ENCODE measurements at regions not wholly inside any gene's neighbourhood (a gene's known extent, or its start where the extent isn't known, plus 50 kb on each side); places are given as distances from the start of the nearest gene placed in this dataset.
A peak's percentile ranks its signal among the peaks of the same experiment; 100 is the strongest.

DNA sequence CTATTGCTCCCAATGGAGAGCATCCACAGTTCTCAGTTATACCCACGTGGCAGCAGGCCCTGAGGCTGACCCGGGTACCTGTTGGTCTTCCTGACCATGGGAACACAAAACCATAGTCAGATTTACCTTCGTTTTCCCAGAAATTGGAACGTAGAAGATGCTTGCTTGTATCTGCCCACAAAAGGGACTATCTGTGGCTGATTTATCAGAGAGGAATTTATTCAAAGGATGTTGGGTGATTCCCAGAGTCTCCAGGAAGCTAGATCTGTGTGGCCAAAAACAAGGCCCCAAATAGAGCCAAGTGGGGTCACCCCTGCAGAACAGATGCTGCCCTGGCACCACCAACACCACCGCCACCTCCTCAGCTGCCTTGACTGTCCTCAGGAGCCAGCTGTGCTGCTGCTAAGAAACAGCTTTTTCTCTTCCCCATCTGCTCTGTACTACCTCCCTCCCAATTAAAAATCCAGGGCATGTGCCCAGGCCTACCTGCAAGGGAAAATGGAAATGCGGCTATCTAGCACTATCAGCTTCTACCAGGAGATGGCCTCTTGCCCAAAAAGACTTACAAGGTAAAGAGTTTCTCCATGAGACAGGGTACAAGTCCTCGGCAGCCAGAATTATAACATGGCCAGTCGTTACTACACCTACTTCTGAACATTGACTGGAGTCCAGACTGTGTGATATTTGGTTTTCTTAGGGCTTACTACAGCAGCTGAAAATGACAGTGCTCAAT, 128.6 kb upstream of the PLEKHG7 start:
- ChIA-PET POLR2A (no interaction called here), CTCF (no interaction called here)
- BruUV-seq (replicated peaks), result no TSS peak
- no peaks in the 10 kb centered on the region for H3K36me3 ChIP-seq (ENCODE audit: control insufficient read depth, insufficient read depth, low read length)
- 0 out of 2 replicates have a peak, but pooled peaks cover under 1% of the 10 kb centered on the region for H3K27me3 ChIP-seq (ENCODE audit: control insufficient read depth, insufficient read depth, low read length)
- intact Hi-C loops (cut with micrococcal nuclease; ENCODE audit: unreplicated experiment), result loop anchor here (5.0 kb wide), 2 partner anchors 427 to 1212 kb away; partner anchors contain the start of gene BTG1
- no peak overlapping the region for H3K4me3 ChIP-seq (ENCODE audit: low read depth in 2 of 2, low read length in 2 of 2)
- no peak for DNase-seq (ENCODE audit: low read depth, low spot score)
- no peaks in the 10 kb centered on the region for H3K9me3 ChIP-seq (ENCODE audit: control insufficient read depth, insufficient read depth, low read depth, low read length)
- no peak overlapping the region for H3K27ac ChIP-seq (ENCODE audit: low read length)
- TF ChIP-seq, protein P1, sequence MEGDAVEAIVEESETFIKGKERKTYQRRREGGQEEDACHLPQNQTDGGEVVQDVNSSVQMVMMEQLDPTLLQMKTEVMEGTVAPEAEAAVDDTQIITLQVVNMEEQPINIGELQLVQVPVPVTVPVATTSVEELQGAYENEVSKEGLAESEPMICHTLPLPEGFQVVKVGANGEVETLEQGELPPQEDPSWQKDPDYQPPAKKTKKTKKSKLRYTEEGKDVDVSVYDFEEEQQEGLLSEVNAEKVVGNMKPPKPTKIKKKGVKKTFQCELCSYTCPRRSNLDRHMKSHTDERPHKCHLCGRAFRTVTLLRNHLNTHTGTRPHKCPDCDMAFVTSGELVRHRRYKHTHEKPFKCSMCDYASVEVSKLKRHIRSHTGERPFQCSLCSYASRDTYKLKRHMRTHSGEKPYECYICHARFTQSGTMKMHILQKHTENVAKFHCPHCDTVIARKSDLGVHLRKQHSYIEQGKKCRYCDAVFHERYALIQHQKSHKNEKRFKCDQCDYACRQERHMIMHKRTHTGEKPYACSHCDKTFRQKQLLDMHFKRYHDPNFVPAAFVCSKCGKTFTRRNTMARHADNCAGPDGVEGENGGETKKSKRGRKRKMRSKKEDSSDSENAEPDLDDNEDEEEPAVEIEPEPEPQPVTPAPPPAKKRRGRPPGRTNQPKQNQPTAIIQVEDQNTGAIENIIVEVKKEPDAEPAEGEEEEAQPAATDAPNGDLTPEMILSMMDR (IDR thresholded peaks at IDR 0.05), result peak; percentile 34
- TF ChIP-seq POLR2AphosphoS5 (IDR thresholded peaks at IDR 0.05; ENCODE audit: low read depth, low read length) (no peak), TCF7L2 (IDR thresholded peaks at IDR 0.05; ENCODE audit: low read depth, low read length) (no peak)
- TF ChIP-seq, protein P2, sequence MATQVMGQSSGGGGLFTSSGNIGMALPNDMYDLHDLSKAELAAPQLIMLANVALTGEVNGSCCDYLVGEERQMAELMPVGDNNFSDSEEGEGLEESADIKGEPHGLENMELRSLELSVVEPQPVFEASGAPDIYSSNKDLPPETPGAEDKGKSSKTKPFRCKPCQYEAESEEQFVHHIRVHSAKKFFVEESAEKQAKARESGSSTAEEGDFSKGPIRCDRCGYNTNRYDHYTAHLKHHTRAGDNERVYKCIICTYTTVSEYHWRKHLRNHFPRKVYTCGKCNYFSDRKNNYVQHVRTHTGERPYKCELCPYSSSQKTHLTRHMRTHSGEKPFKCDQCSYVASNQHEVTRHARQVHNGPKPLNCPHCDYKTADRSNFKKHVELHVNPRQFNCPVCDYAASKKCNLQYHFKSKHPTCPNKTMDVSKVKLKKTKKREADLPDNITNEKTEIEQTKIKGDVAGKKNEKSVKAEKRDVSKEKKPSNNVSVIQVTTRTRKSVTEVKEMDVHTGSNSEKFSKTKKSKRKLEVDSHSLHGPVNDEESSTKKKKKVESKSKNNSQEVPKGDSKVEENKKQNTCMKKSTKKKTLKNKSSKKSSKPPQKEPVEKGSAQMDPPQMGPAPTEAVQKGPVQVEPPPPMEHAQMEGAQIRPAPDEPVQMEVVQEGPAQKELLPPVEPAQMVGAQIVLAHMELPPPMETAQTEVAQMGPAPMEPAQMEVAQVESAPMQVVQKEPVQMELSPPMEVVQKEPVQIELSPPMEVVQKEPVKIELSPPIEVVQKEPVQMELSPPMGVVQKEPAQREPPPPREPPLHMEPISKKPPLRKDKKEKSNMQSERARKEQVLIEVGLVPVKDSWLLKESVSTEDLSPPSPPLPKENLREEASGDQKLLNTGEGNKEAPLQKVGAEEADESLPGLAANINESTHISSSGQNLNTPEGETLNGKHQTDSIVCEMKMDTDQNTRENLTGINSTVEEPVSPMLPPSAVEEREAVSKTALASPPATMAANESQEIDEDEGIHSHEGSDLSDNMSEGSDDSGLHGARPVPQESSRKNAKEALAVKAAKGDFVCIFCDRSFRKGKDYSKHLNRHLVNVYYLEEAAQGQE (IDR thresholded peaks at IDR 0.05; ENCODE audit: insufficient read depth in 1 of 2, low read depth in 2 of 2, low read length in 1 of 2), result no peak
- in situ Hi-C loops (cut with HindIII; ENCODE audit: low pct_unique_long_range_greater_than_20kb, low sequenced_read_pairs), result no loop called here
- no peaks in the 10 kb centered on the region for H3K4me1 ChIP-seq (ENCODE audit: control insufficient read depth, insufficient read depth, low read length)
- no peak; the same call in 1 of the 2 replicates for ATAC-seq

DNA sequence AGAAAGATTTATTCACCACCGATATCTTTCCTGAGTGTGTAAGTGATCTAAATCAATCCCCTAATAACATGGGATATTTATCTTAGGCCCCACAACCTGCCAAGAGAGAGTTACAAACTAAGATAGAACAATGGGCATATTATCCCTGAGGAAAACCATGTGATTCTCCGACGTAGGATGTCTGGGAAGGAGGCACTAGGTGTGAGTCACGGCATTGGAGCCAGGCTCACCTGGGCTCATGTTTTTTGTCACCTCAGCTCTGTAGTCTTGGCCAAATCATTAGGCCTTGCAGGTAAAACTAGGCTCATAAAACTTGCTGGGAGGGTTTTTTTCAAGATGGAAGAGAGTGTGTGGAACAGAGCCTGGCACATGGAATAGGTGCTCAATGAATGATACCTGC, 129.7 kb upstream of the PLEKHG7 start:
- no peaks in the 10 kb centered on the region for H3K9me3 ChIP-seq (ENCODE audit: control insufficient read depth, insufficient read depth, low read depth, low read length)
- no peak for DNase-seq (ENCODE audit: low read depth, low spot score)
- no TSS peak for BruUV-seq (replicated peaks)
- intact Hi-C loops (cut with micrococcal nuclease; ENCODE audit: unreplicated experiment), result loop anchor here (5.0 kb wide), 2 partner anchors 426 to 1211 kb away; partner anchors contain the start of gene BTG1
- 0 out of 2 replicates have a peak, but pooled peaks cover 2% of the 10 kb centered on the region for H3K27me3 ChIP-seq (ENCODE audit: control insufficient read depth, insufficient read depth, low read length)
- ChIA-PET POLR2A (no interaction called here), CTCF (no interaction called here)
- no peaks in the 10 kb centered on the region for H3K36me3 ChIP-seq (ENCODE audit: control insufficient read depth, insufficient read depth, low read length)
- H3K4me1 ChIP-seq (ENCODE audit: control insufficient read depth, insufficient read depth, low read length), result no peaks in the 10 kb centered on the region
- TF ChIP-seq TCF7L2 (IDR thresholded peaks at IDR 0.05; ENCODE audit: low read depth, low read length), result no peak
- TF ChIP-seq, protein P2 (IDR thresholded peaks at IDR 0.05; ENCODE audit: insufficient read depth in 1 of 2, low read depth in 2 of 2, low read length in 1 of 2), result no peak
- TF ChIP-seq SIN3A (IDR thresholded peaks at IDR 0.05; ENCODE audit: borderline replicate concordance, insufficient read depth, low read depth, low read length), result no peak
- TF ChIP-seq, protein P1 (IDR thresholded peaks at IDR 0.05), result no peak
- TF ChIP-seq POLR2AphosphoS5 (IDR thresholded peaks at IDR 0.05; ENCODE audit: low read depth, low read length), result no peak
- no peak for ATAC-seq
- no peak overlapping the region for H3K4me3 ChIP-seq (ENCODE audit: low read depth in 2 of 2, low read length in 2 of 2)
- H3K27ac ChIP-seq (ENCODE audit: low read length), result no peak overlapping the region
- in situ Hi-C loops (cut with HindIII; ENCODE audit: low pct_unique_long_range_greater_than_20kb, low sequenced_read_pairs), result no loop called here
